Astrocyte of the hippocampus (primary cell): ENCODE measurements at regions not wholly inside any gene's neighbourhood (a gene's known extent, or its start where the extent isn't known, plus 50 kb on each side); places are given as distances from the start of the nearest gene placed in this dataset.

Experiments
- DNase-seq: peaks from one replicate; pipeline ENCODE4 v3.0.0; 2011; ENCODE audit warnings: low read depth, low spot score

GRCh38 chr5:52409835-52410234, 377.9 kb upstream of the ITGA1 start:
- no peak for DNase-seq

GRCh38 chr5:52419357-52419756, 368.4 kb upstream of the ITGA1 start:
- no peak for DNase-seq

- no peak for DNase-seq
Measured at GRCh38 chr5:52427615-52428014, 360.1 kb upstream of the ITGA1 start.

GRCh38 chr5:52428977-52429489, 358.7 kb upstream of the ITGA1 start:
- DNase-seq: no peak

- DNase-seq: no peak
Measured at GRCh38 chr5:52441768-52442167, 345.9 kb upstream of the ITGA1 start.

- DNase-seq: no peak
Measured at GRCh38 chr5:52443187-52443586, 344.5 kb upstream of the ITGA1 start.

GRCh38 chr5:52448111-52448510, 339.6 kb upstream of the ITGA1 start:
- DNase-seq: no peak

- DNase-seq: no peak
Measured at GRCh38 chr5:52449516-52449915, 338.2 kb upstream of the ITGA1 start.

GRCh38 chr5:52452098-52452497, 335.6 kb upstream of the ITGA1 start:
- no peak for DNase-seq

GRCh38 chr5:52453176-52453575, 334.5 kb upstream of the ITGA1 start:
- DNase-seq: no peak

GRCh38 chr5:52455920-52456319, 331.8 kb upstream of the ITGA1 start:
- no peak for DNase-seq

GRCh38 chr5:52457810-52458209, 329.9 kb upstream of the ITGA1 start:
- no peak for DNase-seq

- no peak for DNase-seq
Measured at GRCh38 chr5:52466113-52466512, 321.6 kb upstream of the ITGA1 start.

- DNase-seq: no peak
Measured at GRCh38 chr5:52466749-52467520, 320.8 kb upstream of the ITGA1 start.

GRCh38 chr5:52468976-52469375, 318.7 kb upstream of the ITGA1 start:
- no peak for DNase-seq

- no peak for DNase-seq
Measured at GRCh38 chr5:52469420-52469819, 318.3 kb upstream of the ITGA1 start.

GRCh38 chr5:52469835-52470234, 317.9 kb upstream of the ITGA1 start:
- DNase-seq: no peak

GRCh38 chr5:52476346-52476745, 311.4 kb upstream of the ITGA1 start:
- no peak for DNase-seq

- no peak for DNase-seq
Measured at GRCh38 chr5:52481201-52481600, 306.5 kb upstream of the ITGA1 start.

- DNase-seq: no peak
Measured at GRCh38 chr5:52481851-52482250, 305.9 kb upstream of the ITGA1 start.

GRCh38 chr5:52491071-52491787, 296.5 kb upstream of the ITGA1 start:
- no peak for DNase-seq

- DNase-seq: no peak
Measured at GRCh38 chr5:52491818-52492217, 295.9 kb upstream of the ITGA1 start.

GRCh38 chr5:52497133-52497693, 290.5 kb upstream of the ITGA1 start:
- DNase-seq: no peak
